ENCODE measurements at regions not wholly inside any gene's neighbourhood (a gene's known extent, or its start where the extent isn't known, plus 50 kb on each side); places are given as distances from the start of the nearest gene placed in this dataset.

GRCh38 chr2:83850071-83850725 is 608.9 kb downstream of the SUCLG1 start:
- DNase-seq: no peak
- H3K27me3 ChIP-seq: no peaks in the 10 kb centered on the region
- no peaks in the 10 kb centered on the region for H3K9me3 ChIP-seq
- H3K4me3 ChIP-seq: no peak overlapping the region
- no peak for TF ChIP-seq POLR2A (IDR thresholded peaks at IDR 0.05)
- TF ChIP-seq, protein P1, sequence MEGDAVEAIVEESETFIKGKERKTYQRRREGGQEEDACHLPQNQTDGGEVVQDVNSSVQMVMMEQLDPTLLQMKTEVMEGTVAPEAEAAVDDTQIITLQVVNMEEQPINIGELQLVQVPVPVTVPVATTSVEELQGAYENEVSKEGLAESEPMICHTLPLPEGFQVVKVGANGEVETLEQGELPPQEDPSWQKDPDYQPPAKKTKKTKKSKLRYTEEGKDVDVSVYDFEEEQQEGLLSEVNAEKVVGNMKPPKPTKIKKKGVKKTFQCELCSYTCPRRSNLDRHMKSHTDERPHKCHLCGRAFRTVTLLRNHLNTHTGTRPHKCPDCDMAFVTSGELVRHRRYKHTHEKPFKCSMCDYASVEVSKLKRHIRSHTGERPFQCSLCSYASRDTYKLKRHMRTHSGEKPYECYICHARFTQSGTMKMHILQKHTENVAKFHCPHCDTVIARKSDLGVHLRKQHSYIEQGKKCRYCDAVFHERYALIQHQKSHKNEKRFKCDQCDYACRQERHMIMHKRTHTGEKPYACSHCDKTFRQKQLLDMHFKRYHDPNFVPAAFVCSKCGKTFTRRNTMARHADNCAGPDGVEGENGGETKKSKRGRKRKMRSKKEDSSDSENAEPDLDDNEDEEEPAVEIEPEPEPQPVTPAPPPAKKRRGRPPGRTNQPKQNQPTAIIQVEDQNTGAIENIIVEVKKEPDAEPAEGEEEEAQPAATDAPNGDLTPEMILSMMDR (IDR thresholded peaks at IDR 0.05): no peak
- no peaks in the 10 kb centered on the region for H3K4me1 ChIP-seq
- no peak overlapping the region for H3K27ac ChIP-seq
- H3K36me3 ChIP-seq: no peaks in the 10 kb centered on the region

- Histone ChIP-seq H3K4me3 (no peak overlapping the region), H3K36me3 (no peaks in the 10 kb centered on the region), H3K27ac (no peak overlapping the region), H3K4me1 (no peaks in the 10 kb centered on the region), H3K9me3 (no peaks in the 10 kb centered on the region), H3K27me3 (no peaks in the 10 kb centered on the region)
- DNase-seq: no peak
- no peak for TF ChIP-seq POLR2A (IDR thresholded peaks at IDR 0.05)
- TF ChIP-seq, protein P1 (IDR thresholded peaks at IDR 0.05): no peak
These were observed 614.6 kb downstream of the SUCLG1 start for GRCh38 chr2:83844490-83844889.

- DNase-seq: no peak
- no peaks in the 10 kb centered on the region for H3K9me3 ChIP-seq
- no peaks in the 10 kb centered on the region for H3K27me3 ChIP-seq
- TF ChIP-seq POLR2A (IDR thresholded peaks at IDR 0.05): no peak
- TF ChIP-seq, protein P1 (IDR thresholded peaks at IDR 0.05): no peak
- H3K36me3 ChIP-seq: no peaks in the 10 kb centered on the region
- no peaks in the 10 kb centered on the region for H3K4me1 ChIP-seq
- no peak overlapping the region for H3K27ac ChIP-seq
- no peak overlapping the region for H3K4me3 ChIP-seq
These were observed 616.7 kb downstream of the SUCLG1 start for GRCh38 chr2:83842421-83842820.

GRCh38 chr2:83837823-83838222 is 621.3 kb downstream of the SUCLG1 start:
- TF ChIP-seq POLR2A (IDR thresholded peaks at IDR 0.05): no peak
- TF ChIP-seq, protein P1 (IDR thresholded peaks at IDR 0.05): no peak
- DNase-seq: no peak
- Histone ChIP-seq H3K4me1 (no peaks in the 10 kb centered on the region), H3K27me3 (no peaks in the 10 kb centered on the region), H3K27ac (no peak overlapping the region), H3K36me3 (no peaks in the 10 kb centered on the region), H3K4me3 (no peak overlapping the region), H3K9me3 (no peaks in the 10 kb centered on the region)

- H3K27ac ChIP-seq: no peak overlapping the region
- H3K4me1 ChIP-seq: no peaks in the 10 kb centered on the region
- no peaks in the 10 kb centered on the region for H3K27me3 ChIP-seq
- TF ChIP-seq POLR2A (IDR thresholded peaks at IDR 0.05): no peak
- TF ChIP-seq, protein P1 (IDR thresholded peaks at IDR 0.05): no peak
- no peak for DNase-seq
- H3K9me3 ChIP-seq: no peaks in the 10 kb centered on the region
- H3K4me3 ChIP-seq: no peak overlapping the region
- no peaks in the 10 kb centered on the region for H3K36me3 ChIP-seq
These were observed 631.5 kb downstream of the SUCLG1 start for GRCh38 chr2:83827618-83828017.

- no peaks in the 10 kb centered on the region for H3K36me3 ChIP-seq
- H3K4me1 ChIP-seq: no peaks in the 10 kb centered on the region
- no peaks in the 10 kb centered on the region for H3K27me3 ChIP-seq
- TF ChIP-seq, protein P1 (IDR thresholded peaks at IDR 0.05): no peak
- TF ChIP-seq POLR2A (IDR thresholded peaks at IDR 0.05): no peak
- H3K9me3 ChIP-seq: no peaks in the 10 kb centered on the region
- H3K27ac ChIP-seq: no peak overlapping the region
- no peak for DNase-seq
- no peak overlapping the region for H3K4me3 ChIP-seq
These were observed 632.5 kb downstream of the SUCLG1 start for GRCh38 chr2:83826577-83826976.
